ENCODE measurements at regions not wholly inside any gene's neighbourhood (a gene's known extent, or its start where the extent isn't known, plus 50 kb on each side); places are given as distances from the start of the nearest gene placed in this dataset.

GRCh38 chr1:93770640-93771039 lies 89.0 kb upstream of the BCAR3 start:
- ChIA-PET POLR2A (no interaction called here), CTCF (interaction anchor here (1.7 kb wide), 1 partner anchor 43 kb away, joined by 3 read pairs; no protein-coding TSS in a partner anchor)
- no peaks in the 10 kb centered on the region for H3K36me3 Mint-ChIP-seq (ENCODE audit: low read depth)
- no peak for ATAC-seq
- no peaks in the 10 kb centered on the region for H3K27me3 Mint-ChIP-seq
- H3K4me1 Mint-ChIP-seq (ENCODE audit: low read depth), result peaks cover 9% of the 10 kb centered on the region
- H3K9me3 Mint-ChIP-seq, result no peaks in the 10 kb centered on the region
- intact Hi-C loops (cut with micrococcal nuclease), result no loop called here
- TF ChIP-seq CTCF (IDR thresholded peaks at IDR 0.05), result no peak
- no peak overlapping the region for H3K27ac Mint-ChIP-seq
- DNase-seq, result no peak
- no peak overlapping the region for H3K4me3 Mint-ChIP-seq

DNA sequence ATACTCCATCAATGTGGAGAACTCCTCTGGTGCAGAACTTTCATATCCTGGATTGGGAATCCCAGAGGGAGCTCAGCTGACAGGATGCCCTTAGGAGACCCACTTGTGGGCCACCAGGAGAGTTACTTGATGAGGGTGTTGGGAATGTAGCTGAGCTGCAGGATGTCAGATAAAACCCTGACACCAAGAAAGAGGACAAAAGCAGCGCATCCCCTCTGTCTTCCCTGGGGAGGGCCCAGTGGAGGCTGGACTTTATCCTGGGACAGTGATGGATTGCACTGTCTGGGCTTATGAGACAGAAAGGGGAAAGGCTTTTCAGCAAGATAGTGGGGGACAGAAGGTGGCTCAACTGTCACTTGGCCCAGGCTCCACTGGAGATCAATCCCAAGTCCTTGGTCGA lies 88.1 kb upstream of the BCAR3 start:
- DNase-seq (no peak), ATAC-seq (no peak)
- intact Hi-C loops (cut with micrococcal nuclease), result no loop called here
- CTCF ChIA-PET, result interaction anchor here (1.7 kb wide), 1 partner anchor 44 kb away, joined by 3 read pairs; no protein-coding TSS in a partner anchor
- POLR2A ChIA-PET, result no interaction called here
- no peaks in the 10 kb centered on the region for H3K36me3 Mint-ChIP-seq (ENCODE audit: low read depth)
- H3K27me3 Mint-ChIP-seq, result no peaks in the 10 kb centered on the region
- no peaks in the 10 kb centered on the region for H3K9me3 Mint-ChIP-seq
- H3K4me1 Mint-ChIP-seq (ENCODE audit: low read depth), result peaks cover 9% of the 10 kb centered on the region
- H3K4me3 Mint-ChIP-seq, result no peak overlapping the region
- TF ChIP-seq CTCF (IDR thresholded peaks at IDR 0.05), result no peak
- no peak overlapping the region for H3K27ac Mint-ChIP-seq

DNA sequence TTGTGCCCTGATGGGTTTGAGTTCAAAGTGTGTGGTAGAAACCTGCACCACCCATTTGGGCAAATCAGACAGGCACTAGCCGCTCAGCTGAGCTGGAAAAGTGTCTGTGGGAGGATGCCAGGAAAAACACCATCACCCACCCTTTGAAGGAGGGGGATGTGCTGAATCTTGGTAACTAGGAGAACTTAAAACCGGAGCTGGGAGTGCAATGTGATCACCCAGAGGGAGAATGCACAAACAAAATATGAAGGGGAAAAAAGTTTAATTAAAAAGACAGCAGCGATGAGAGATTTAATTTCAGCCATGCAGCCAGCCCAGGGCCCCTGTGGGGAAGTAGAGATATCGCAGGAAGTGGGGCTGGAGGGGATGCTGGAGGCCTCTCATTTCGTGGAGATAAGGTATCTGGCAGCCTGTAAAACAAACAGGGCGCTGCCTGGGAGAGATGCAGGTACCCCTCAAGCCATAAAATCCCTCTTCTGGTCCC lies 86.8 kb upstream of the BCAR3 start:
- no peak overlapping the region for H3K4me3 Mint-ChIP-seq
- no peaks in the 10 kb centered on the region for H3K9me3 Mint-ChIP-seq
- intact Hi-C loops (cut with micrococcal nuclease), result no loop called here
- no peaks in the 10 kb centered on the region for H3K27me3 Mint-ChIP-seq
- TF ChIP-seq CTCF (IDR thresholded peaks at IDR 0.05), result no peak
- POLR2A ChIA-PET, result interaction anchor here (0.6 kb wide), 1 partner anchor 9 kb away, joined by 4 read pairs; no protein-coding TSS in a partner anchor
- H3K27ac Mint-ChIP-seq, result no peak overlapping the region
- DNase-seq (no peak), ATAC-seq (no peak)
- peaks cover 10% of the 10 kb centered on the region for H3K4me1 Mint-ChIP-seq (ENCODE audit: low read depth)
- H3K36me3 Mint-ChIP-seq (ENCODE audit: low read depth), result no peaks in the 10 kb centered on the region
- CTCF ChIA-PET, result no interaction called here

- no peaks in the 10 kb centered on the region for H3K36me3 Mint-ChIP-seq (ENCODE audit: low read depth)
- no peak overlapping the region for H3K27ac Mint-ChIP-seq
- peaks cover 10% of the 10 kb centered on the region for H3K4me1 Mint-ChIP-seq (ENCODE audit: low read depth)
- ATAC-seq (no peak), DNase-seq (no peak)
- ChIA-PET POLR2A (no interaction called here), CTCF (interaction anchor here (1.8 kb wide), 1 partner anchor 137 kb away, joined by 5 read pairs; no protein-coding TSS in a partner anchor)
- TF ChIP-seq CTCF (IDR thresholded peaks at IDR 0.05), result no peak
- no peak overlapping the region for H3K4me3 Mint-ChIP-seq
- no peaks in the 10 kb centered on the region for H3K27me3 Mint-ChIP-seq
- intact Hi-C loops (cut with micrococcal nuclease), result no loop called here
- no peaks in the 10 kb centered on the region for H3K9me3 Mint-ChIP-seq
Observed at GRCh38 chr1:93766451-93766850, 84.8 kb upstream of the BCAR3 start.

- intact Hi-C loops (cut with micrococcal nuclease), result no loop called here
Observed at GRCh38 chr1:93765099-93765498, 83.5 kb upstream of the BCAR3 start.

More at GRCh38 chr1:93765099-93765498, 83.5 kb upstream of the BCAR3 start:
- no peak overlapping the region for H3K27ac Mint-ChIP-seq
- H3K9me3 Mint-ChIP-seq, result no peaks in the 10 kb centered on the region
- no peaks in the 10 kb centered on the region for H3K27me3 Mint-ChIP-seq
- no peak overlapping the region for H3K4me3 Mint-ChIP-seq
- TF ChIP-seq CTCF (IDR thresholded peaks at IDR 0.05), result no peak
- ChIA-PET CTCF (no interaction called here), POLR2A (no interaction called here)
- H3K4me1 Mint-ChIP-seq (ENCODE audit: low read depth), result peaks cover 10% of the 10 kb centered on the region
- DNase-seq (no peak), ATAC-seq (no peak)
- no peaks in the 10 kb centered on the region for H3K36me3 Mint-ChIP-seq (ENCODE audit: low read depth)

All from activated CD8-positive, alpha-beta T cell treated with anti-CD3 and anti-CD28 coated beads for 36 hours (primary cell).